DLD1 (cell line): ENCODE measurements at regions not wholly inside any gene's neighbourhood (a gene's known extent, or its start where the extent isn't known, plus 50 kb on each side); places are given as distances from the start of the nearest gene placed in this dataset.

Experiments
- in situ Hi-C: cut with HindIII; loops from 2 replicates; pipeline ENCODE4 v1.10.0; 2017; ENCODE audit warnings: low sequenced_read_pairs

DNA sequence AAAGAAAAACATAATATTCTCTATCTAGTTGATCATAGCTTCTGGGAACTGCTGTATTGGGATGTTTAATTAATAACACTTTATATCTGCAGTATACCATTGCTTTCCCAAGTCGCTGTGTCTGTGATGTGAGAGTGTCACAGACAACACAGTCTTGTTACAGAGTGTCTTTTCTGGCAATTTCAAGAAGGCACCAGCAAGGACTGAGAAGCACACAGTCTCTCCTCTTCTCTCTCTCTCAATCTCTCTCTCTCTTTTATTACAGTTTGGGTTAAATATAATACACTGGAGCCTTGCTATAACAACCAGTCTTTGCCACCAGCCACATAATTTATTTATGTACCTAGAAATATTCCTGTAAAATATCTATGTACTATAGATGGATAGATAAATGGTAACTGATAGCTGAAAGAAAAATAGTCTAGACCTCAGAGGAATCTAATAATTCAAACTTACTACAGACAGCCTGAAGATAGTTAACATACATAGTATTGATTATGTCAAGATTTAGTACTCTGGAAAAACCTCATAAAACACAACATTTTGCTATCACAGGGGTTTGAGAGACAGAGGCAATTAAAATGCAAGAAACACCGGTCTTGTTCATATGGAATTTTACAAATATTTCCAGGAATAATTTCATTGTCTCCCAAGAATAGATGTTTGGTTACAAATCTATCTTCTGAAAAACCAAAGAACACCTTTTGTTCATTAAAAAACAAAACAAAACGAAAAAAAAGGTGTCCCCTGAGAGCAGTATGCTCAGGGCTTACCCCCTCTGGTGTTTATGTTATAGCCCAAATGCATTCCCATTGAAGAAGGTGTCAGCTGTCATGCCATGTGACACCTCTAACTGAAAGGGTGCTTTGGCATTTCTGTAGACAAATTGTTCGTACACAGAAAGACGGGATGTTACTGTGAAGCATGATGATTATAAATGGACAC lies 507.8 kb downstream of the TBC1D4 start:
- in situ Hi-C loops = no loop called here

DNA sequence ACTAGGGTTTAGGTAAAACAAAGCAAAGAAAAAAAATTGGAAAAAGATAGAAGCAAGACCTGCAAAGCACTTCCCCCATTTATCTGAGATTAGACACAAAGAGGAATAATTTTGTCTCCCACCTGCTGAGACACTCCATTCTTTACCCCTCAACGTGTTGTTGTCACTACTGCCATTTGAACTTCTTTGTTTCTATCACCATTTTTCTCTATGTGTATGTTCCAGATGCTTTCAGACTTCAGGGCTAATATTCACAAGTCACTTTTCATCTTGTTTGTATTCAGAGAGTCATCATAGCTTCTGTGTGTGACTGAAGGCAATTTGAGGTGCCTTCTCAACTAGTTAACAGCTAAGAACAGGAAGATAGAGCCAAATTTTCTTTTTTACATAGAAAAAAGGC lies 512.5 kb downstream of the TBC1D4 start:
- in situ Hi-C loops = no loop called here

DNA sequence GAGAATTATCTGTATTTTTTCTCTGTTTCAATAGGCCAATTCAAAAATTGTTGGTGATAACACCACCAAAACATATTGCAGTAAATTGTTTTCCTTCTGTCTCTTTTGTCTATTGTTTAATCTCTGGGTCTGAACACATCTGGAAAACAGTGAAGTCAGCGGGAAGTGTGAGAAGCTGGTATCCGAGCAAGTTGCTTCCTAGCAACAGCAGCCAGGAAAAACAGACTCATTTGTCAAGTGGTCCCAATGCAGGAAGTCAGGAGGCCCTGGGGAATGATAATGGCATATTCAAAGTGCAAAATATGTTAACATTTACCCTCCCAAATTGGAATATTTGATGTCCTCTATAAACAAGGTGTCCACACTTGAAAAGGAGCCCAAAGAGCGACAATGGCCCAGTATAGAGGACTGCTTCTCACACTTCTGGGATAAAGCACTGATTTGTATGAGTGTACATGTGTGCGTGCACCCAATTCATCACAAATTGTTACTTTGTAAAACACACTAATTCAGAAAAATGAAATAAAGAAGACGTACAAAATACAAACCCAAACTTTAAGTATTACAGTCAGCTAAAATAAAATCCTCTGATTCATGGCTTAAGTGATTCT lies 515.0 kb downstream of the TBC1D4 start:
- in situ Hi-C loops = no loop called here

DNA sequence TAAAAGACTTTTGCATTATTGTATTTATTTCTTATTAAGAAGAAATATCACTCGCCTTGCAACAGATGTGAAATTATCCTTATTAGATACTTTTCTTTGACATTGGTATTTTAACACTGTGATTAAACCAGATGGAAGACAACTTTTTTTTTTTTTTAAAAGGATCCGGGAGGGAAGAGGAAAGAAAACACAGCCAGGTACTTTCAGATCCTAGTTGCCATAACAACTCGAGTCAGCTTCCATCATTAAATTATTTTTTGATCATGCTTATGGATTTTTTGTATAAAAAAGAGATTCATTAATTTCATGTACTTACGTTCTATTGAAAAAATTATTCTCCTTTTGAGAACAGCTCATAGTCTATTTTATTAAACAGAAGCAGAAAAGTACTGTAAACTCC lies 515.7 kb downstream of the TBC1D4 start:
- in situ Hi-C loops = no loop called here

DNA sequence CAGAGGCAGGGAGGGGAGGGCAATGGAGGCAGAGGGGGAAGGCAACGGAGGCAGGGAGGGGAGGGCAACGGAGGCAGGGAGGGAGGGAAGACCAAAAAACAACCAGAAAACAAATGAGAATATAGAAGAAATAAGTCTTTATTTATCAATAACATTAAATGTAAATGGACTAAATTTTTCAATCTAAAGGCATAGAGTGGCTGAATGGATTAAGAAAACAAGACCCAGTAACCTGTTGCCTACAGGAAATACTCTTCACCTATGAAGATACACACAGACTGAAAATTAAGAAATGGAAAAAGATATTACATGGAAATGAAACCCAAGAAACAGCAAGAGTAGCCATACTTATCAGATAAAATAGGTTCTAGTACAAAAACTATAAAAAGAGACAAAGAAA lies 536.3 kb downstream of the TBC1D4 start:
- in situ Hi-C loops = no loop called here

DNA sequence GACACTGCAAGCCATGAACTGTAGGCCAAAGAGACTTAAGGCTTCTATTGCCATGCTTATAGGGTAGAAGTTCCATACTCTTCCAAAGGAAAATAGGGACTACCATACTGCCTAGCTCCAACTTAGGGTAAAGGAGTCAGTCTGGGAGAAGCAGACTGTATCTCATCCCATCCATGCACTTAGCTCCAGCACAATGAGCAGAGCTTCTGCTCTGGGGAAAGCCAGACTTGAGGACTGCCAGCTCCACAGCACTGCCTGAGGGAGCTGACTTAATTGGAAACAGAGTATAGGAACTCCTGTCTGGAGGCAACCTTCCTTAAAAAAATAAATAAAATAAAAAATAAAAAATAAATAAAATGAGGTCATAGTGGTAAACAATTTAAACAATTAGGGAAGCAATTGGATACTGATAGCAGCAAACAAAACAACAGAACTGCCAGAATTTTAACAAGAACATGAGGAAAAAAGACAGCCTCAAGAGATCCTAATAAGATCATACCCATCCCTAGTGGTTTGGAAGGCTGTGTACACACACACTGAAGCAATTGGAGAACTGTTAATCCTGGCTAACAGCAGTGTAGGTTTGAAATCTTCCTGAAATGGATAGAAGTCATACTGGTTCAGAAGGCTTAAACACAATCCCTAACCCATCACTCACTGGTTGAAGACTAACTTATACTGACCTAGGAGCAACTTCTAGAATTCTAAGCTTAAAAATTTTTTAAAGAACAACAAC lies 550.1 kb downstream of the TBC1D4 start:
- in situ Hi-C loops = no loop called here

DNA sequence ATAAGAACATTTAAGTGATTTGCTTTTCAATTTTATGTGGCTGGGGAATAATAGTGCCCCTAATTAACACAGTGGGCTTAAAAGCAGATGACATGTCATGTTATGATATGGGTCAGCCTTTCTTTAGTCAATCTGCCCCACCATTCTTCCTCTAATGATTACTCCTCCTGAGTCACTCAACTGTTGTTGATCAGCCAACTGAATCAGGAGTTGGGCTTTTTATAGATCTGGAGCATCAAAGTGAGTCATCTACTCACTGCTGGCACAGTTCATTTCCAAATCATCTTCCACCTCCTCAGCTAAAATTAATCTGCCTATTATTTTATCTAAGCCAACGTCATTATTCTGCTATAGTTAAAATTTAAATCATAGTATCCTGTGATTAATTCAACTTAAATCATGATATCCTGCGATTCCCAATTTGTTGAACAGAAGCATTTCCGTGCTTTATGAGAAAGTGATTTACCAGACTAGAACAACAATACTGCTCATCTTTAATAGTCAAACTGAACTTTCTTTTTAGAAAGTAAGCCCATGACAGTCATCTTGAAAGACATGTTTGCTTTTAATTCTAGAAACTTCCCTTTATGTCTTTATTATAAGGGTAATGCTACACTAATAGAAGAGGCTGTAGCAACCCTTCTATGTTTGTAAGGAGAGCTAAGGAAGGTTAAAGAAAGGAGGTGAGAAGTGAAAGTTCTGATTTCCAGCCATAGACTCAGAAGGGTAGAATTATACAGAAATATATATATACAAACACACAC lies 551.4 kb downstream of the TBC1D4 start:
- in situ Hi-C loops = no loop called here

DNA sequence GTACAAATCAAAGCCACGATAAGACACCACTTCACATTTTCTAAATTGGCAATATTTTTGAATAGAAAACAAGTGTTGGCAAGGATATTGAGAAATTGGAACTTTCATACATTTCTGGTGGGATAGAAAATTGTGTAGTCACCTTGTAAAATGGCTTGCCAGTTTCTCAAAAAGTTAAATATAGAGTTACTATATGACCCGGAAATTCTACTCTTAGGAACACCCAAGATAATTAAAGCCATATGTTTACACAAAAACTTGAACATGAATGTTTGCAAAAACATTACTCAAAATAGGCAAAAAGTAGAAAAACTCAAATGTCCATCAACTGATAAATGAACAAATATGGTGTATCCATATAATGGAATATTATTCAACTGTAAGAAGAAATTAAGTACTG lies 552.5 kb downstream of the TBC1D4 start:
- in situ Hi-C loops = no loop called here

DNA sequence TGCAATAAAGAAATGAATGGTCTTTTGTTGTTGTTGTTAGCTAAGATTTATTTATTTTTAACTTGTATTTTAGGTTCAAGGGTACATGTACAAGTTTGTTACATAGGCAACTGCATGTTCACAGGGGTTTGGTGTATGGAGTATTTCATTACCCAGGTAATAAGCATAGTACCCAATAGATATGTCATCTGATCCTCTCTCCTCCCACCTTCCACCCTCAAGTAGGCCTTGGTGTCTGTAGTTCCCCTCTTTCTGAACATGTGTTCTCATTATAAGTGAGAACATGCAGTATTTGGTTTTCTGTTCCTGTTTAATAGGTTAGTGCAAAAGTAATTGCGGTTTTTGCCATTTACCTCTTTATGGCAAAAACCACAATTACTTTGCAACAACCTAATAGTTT lies 554.1 kb downstream of the TBC1D4 start:
- in situ Hi-C loops = no loop called here

DNA sequence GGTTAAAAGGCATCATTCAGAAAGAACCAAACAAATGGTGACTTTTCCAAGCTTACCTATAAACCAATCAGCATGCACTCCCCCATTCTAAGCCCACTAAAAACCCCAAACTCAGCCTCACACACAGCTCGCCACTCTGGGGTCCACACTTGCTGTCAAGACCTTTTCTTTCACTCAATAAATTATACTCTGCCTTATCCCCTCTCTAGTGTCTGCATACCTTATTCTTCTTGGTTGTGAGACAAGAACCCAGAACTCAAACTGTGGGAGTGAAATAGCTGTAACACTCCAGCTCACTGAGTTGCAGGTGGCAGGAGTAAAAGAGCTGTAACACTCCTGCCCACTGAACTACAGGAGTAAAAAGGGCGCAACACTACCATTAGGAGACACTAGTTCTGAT lies 559.0 kb downstream of the TBC1D4 start:
- in situ Hi-C loops = no loop called here

DNA sequence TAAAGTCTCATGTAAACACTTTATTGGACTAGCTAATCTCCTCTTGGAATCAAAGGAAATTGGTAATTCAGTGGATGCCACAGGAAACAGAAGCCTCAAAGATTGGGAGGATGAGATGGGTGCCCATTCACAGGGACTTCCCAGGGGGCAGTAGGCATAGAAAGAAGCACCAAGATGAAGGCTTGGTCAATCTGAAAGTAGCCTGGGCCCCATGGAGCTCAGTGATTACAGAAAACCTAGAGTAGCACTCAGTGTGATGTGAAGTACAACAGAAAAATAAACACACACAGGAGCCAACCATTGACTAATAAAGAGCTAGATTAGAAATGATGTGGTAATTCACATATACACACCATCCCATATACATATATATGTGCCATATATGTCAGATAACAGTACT lies 560.6 kb downstream of the TBC1D4 start:
- in situ Hi-C loops = no loop called here

DNA sequence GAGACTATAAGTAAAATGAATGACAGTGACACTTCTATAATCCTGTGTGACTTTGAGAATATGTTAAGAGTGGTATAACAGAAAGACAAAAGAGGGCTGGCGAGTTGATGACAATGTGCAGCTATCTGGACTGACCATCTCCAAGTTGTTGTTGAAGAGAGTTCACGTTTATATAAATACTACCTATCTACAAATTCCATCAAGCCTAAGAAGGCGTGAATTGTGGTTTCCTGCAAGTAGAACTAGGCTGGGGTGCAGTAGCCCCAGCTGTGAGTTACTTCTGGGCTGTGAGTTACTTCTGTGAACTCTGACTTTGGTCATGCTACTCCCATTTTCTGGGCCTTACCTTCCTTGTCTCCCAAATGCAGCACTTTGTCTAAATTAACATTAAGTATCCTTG lies 561.0 kb downstream of the TBC1D4 start:
- in situ Hi-C loops = no loop called here

DNA sequence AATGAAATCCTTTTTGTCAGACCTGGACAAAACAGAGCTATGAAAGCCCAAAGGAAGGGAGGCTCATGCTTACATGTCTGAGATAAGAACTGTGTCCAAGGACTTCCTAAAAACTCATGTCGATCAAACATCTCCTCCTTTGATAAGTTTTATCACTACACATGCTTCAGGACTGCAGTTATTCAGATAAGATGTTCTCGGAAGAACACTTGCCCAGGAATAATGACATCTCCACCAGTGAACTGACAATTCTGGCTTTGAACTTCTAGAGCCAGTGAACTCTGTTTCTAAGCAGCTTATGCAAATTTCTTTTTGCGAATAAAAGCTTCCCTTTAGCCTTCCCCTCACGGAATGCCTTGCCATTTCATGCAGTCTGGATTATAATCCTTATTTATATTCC lies 561.6 kb downstream of the TBC1D4 start:
- in situ Hi-C loops = no loop called here

DNA sequence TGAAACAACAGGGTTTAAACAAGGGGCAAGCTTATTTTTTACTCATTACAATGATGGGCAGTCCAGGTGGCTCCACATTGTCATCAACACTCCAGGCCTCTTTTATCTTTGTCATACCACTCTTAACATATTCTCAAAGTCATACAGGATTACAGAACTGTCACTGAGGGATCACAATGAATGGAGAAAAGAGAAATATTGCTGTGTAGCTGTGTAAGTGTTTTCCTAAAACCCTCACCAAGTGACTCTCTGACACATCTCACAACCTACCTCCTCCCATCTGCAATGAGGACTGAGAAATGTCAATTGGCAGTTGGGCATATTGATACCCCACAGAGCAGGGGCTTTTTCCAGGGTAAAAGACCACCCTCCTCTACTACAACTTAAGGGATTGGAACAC lies 562.1 kb downstream of the TBC1D4 start:
- in situ Hi-C loops = no loop called here

DNA sequence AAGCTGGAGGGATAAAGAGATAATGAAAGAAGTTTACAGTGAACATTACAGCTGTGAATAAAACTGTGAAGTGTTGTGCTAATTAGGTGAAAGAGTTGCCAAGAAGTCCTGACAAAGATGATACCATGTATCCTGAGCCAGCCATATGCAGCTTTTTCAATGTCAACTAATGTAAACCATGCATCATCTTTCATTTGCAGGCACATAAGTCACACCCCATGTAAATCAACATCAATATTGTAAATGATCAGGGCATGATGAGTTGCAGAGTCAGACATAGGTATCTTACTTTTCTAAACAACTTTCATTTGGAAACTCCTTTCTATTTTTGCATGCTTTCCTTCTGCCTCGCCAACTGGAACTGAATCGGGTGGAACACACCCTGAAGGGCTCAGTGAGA lies 569.1 kb downstream of the TBC1D4 start:
- in situ Hi-C loops = no loop called here

DNA sequence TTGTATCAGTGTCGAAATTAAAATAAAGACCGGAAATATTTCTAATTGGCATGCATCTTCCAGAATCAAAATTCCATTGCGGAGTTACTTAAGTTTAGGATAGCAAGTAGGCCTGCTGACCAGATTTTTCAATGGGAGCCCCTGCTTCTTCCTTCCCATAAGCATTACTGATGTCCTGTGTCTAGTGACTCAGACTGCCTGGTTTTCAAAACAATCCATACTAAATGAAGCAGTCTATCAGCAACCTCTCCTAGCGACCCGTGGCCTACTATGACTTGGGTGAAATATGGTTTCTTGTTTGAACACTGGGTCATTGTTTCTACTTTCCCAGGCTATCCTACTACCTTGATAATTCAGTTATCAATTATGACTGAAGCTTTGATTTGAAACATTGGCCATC lies 571.6 kb downstream of the TBC1D4 start:
- in situ Hi-C loops = no loop called here

DNA sequence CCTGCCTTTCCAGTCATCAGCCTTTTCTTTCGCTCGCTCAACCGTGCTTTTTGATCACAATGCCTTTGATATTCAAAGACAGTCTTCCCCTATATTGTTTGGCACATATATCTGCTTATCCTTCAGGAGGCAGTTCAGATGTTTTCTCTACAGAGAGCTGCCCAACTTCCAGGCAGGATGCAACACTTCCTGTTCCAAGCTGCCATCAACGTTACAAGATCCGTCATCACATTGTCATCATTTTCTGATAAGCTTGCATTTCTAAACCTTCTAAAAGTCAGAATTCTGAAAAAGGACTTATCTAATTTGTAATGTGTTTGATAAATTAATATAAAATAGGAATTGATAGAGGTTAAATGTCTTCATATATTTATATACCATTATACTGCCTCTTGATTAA lies 574.2 kb downstream of the TBC1D4 start:
- in situ Hi-C loops = no loop called here

DNA sequence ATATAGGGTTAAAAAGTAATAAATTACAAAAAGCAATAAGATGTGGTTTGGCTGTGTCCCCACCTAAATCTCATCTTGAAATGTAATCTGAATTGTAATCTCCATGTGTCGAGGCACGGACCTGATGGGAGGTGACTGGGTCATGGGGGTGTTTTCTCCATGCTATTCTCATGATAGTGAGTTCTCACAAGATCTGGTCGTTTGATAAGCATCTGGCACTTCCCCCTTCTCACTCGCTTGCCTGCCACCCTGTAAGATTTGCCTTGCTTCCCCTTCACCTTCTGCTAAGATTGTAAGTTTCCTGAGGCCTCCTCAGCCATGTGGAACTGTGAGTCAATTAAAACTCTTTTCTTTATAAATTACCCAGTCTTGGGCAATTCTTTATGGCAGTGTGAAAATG lies 577.4 kb downstream of the TBC1D4 start:
- in situ Hi-C loops = no loop called here

DNA sequence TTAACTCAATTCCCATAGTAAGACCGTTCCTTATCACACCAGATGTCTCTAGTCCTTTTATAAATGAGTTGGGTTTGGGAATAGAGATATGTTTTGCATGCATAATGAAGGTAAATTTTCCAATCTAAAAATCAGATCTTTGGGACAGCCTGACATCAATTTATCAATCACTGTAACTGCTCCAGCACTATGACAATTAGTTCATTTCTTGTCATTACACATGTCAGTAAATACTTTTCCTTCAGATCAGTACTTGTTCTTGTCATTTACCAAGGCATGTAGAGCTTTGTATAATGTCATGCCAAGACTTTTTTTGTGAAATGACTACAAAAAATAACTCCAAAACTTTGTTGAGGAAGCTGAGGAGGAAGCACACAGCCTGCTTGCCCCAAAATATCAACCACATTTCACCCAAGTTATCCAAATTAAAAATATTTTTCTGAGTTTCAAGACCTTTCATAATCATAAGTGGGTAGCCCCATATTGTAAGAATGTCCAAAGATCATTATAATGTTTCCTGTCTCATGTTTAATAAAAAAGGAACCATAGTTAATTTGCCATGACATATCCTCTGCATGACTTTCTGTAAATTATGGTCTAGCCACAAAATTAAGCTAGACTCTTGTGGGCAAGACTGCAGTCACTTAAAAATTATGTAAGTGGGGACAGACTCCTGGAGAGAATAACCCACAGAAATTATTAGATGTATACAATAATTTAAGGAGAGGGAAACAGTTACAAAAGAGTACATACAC lies 586.8 kb downstream of the TBC1D4 start:
- in situ Hi-C loops = no loop called here

DNA sequence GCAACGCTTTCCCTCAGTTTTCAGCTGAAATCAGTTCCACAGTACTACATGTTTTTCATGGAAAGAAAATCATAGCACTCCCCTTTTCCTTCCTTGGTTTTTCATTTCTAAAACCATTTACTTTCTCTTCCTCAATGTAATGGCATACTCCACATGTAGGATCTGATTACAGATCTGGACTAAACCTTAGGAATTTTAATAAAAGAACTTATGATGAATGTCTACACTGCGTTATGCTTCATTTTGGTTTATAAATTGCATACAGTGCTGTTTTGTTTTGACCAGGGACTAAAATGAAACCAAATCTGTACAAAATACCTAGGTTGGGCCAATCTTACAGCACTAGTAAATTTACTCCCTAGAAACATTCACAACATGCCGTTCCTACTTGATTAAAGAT lies 589.9 kb downstream of the TBC1D4 start:
- in situ Hi-C loops = no loop called here
